ENCODE measurements at regions not wholly inside any gene's neighbourhood (a gene's known extent, or its start where the extent isn't known, plus 50 kb on each side); places are given as distances from the start of the nearest gene placed in this dataset.

GRCh38 chr1:209461168-209461567, 122.3 kb upstream of the CAMK1G start:
- no peak overlapping the region for H3K4me3 ChIP-seq (ENCODE audit: low read length in 2 of 2)
- no peak overlapping the region for H3K27ac ChIP-seq (ENCODE audit: low read length)
- H3K36me3 ChIP-seq (ENCODE audit: control insufficient read depth in 2 of 2, insufficient read depth in 2 of 2, low read length in 2 of 2), result no peaks in the 10 kb centered on the region
- peaks cover 3 to 6% of the 10 kb centered on the region in 2 donors for H3K9me3 ChIP-seq (ENCODE audit: control insufficient read depth in 2 of 2, low read length in 2 of 2)
- H3K9ac ChIP-seq (ENCODE audit: low read length in 2 of 2), result no peak overlapping the region
- H3K4me1 ChIP-seq (ENCODE audit: control insufficient read depth, insufficient read depth, low read length), result no peaks in the 10 kb centered on the region
- H3K27me3 ChIP-seq (ENCODE audit: control insufficient read depth in 1 of 2, insufficient read depth in 2 of 2, low read length in 2 of 2), result peaks cover 0 to 2% of the 10 kb centered on the region in 2 donors

- no peak overlapping the region for H3K4me3 ChIP-seq (ENCODE audit: low read length in 2 of 2)
- H3K27ac ChIP-seq (ENCODE audit: low read length), result no peak overlapping the region
- no peaks in the 10 kb centered on the region for H3K36me3 ChIP-seq (ENCODE audit: control insufficient read depth in 2 of 2, insufficient read depth in 2 of 2, low read length in 2 of 2)
- H3K9ac ChIP-seq (ENCODE audit: low read length in 2 of 2), result no peak overlapping the region
- H3K27me3 ChIP-seq (ENCODE audit: control insufficient read depth in 1 of 2, insufficient read depth in 2 of 2, low read length in 2 of 2), result peaks cover 0 to 2% of the 10 kb centered on the region in 2 donors
- H3K4me1 ChIP-seq (ENCODE audit: control insufficient read depth, insufficient read depth, low read length), result no peaks in the 10 kb centered on the region
- H3K9me3 ChIP-seq (ENCODE audit: control insufficient read depth in 2 of 2, low read length in 2 of 2), result peaks cover 3 to 6% of the 10 kb centered on the region in 2 donors
Observed at GRCh38 chr1:209462433-209462832, 121.1 kb upstream of the CAMK1G start.

GRCh38 chr1:209463441-209463840, 120.1 kb upstream of the CAMK1G start:
- H3K4me3 ChIP-seq (ENCODE audit: low read length in 2 of 2), result no peak overlapping the region

GRCh38 chr1:209473025-209473424, 110.5 kb upstream of the CAMK1G start:
- no peaks in the 10 kb centered on the region for H3K36me3 ChIP-seq (ENCODE audit: control insufficient read depth in 2 of 2, insufficient read depth in 2 of 2, low read length in 2 of 2)
- no peak overlapping the region for H3K27ac ChIP-seq (ENCODE audit: low read length)
- no peaks in the 10 kb centered on the region for H3K27me3 ChIP-seq (ENCODE audit: control insufficient read depth in 1 of 2, insufficient read depth in 2 of 2, low read length in 2 of 2)
- H3K9ac ChIP-seq (ENCODE audit: low read length in 2 of 2), result no peak overlapping the region
- no peaks in the 10 kb centered on the region for H3K4me1 ChIP-seq (ENCODE audit: control insufficient read depth, insufficient read depth, low read length)
- H3K9me3 ChIP-seq (ENCODE audit: control insufficient read depth in 2 of 2, low read length in 2 of 2), result peaks cover 3 to 7% of the 10 kb centered on the region in 2 donors
- H3K4me3 ChIP-seq (ENCODE audit: low read length in 2 of 2), result no peak overlapping the region

More at GRCh38 chr1:209463441-209463840, 120.1 kb upstream of the CAMK1G start:
- Histone ChIP-seq H3K4me1 (ENCODE audit: control insufficient read depth, insufficient read depth, low read length) (no peaks in the 10 kb centered on the region), H3K9ac (ENCODE audit: low read length in 2 of 2) (no peak overlapping the region), H3K27ac (ENCODE audit: low read length) (no peak overlapping the region), H3K36me3 (ENCODE audit: control insufficient read depth in 2 of 2, insufficient read depth in 2 of 2, low read length in 2 of 2) (no peaks in the 10 kb centered on the region), H3K9me3 (ENCODE audit: control insufficient read depth in 2 of 2, low read length in 2 of 2) (peaks cover 3 to 6% of the 10 kb centered on the region in 2 donors), H3K27me3 (ENCODE audit: control insufficient read depth in 1 of 2, insufficient read depth in 2 of 2, low read length in 2 of 2) (peaks cover 0 to 2% of the 10 kb centered on the region in 2 donors)

GRCh38 chr1:209480345-209480744, 103.2 kb upstream of the CAMK1G start:
- Histone ChIP-seq H3K27ac (ENCODE audit: low read length) (no peak overlapping the region), H3K4me1 (ENCODE audit: control insufficient read depth, insufficient read depth, low read length) (no peaks in the 10 kb centered on the region), H3K36me3 (ENCODE audit: control insufficient read depth in 2 of 2, insufficient read depth in 2 of 2, low read length in 2 of 2) (no peaks in the 10 kb centered on the region), H3K9ac (ENCODE audit: low read length in 2 of 2) (no peak overlapping the region), H3K4me3 (ENCODE audit: low read length in 2 of 2) (no peak overlapping the region), H3K9me3 (ENCODE audit: control insufficient read depth in 2 of 2, low read length in 2 of 2) (no peaks in the 10 kb centered on the region), H3K27me3 (ENCODE audit: control insufficient read depth in 1 of 2, insufficient read depth in 2 of 2, low read length in 2 of 2) (no peaks in the 10 kb centered on the region)

- H3K4me1 ChIP-seq (ENCODE audit: control insufficient read depth, insufficient read depth, low read length), result no peaks in the 10 kb centered on the region
- H3K9ac ChIP-seq (ENCODE audit: low read length in 2 of 2), result no peak overlapping the region
- H3K27ac ChIP-seq (ENCODE audit: low read length), result no peak overlapping the region
- H3K36me3 ChIP-seq (ENCODE audit: control insufficient read depth in 2 of 2, insufficient read depth in 2 of 2, low read length in 2 of 2), result no peaks in the 10 kb centered on the region
- H3K4me3 ChIP-seq (ENCODE audit: low read length in 2 of 2), result no peak overlapping the region
- no peaks in the 10 kb centered on the region for H3K9me3 ChIP-seq (ENCODE audit: control insufficient read depth in 2 of 2, low read length in 2 of 2)
- no peaks in the 10 kb centered on the region for H3K27me3 ChIP-seq (ENCODE audit: control insufficient read depth in 1 of 2, insufficient read depth in 2 of 2, low read length in 2 of 2)
Observed at GRCh38 chr1:209483691-209484090, 99.8 kb upstream of the CAMK1G start.

GRCh38 chr1:209484429-209484828, 99.1 kb upstream of the CAMK1G start:
- no peaks in the 10 kb centered on the region for H3K9me3 ChIP-seq (ENCODE audit: control insufficient read depth in 2 of 2, low read length in 2 of 2)
- H3K4me3 ChIP-seq (ENCODE audit: low read length in 2 of 2), result no peak overlapping the region
- no peaks in the 10 kb centered on the region for H3K4me1 ChIP-seq (ENCODE audit: control insufficient read depth, insufficient read depth, low read length)

GRCh38 chr1:209485167-209485566, 98.3 kb upstream of the CAMK1G start:
- Histone ChIP-seq H3K4me3 (ENCODE audit: low read length in 2 of 2) (no peak overlapping the region), H3K36me3 (ENCODE audit: control insufficient read depth in 2 of 2, insufficient read depth in 2 of 2, low read length in 2 of 2) (no peaks in the 10 kb centered on the region), H3K9ac (ENCODE audit: low read length in 2 of 2) (no peak overlapping the region), H3K27ac (ENCODE audit: low read length) (no peak overlapping the region), H3K27me3 (ENCODE audit: control insufficient read depth in 1 of 2, insufficient read depth in 2 of 2, low read length in 2 of 2) (no peaks in the 10 kb centered on the region), H3K4me1 (ENCODE audit: control insufficient read depth, insufficient read depth, low read length) (no peaks in the 10 kb centered on the region), H3K9me3 (ENCODE audit: control insufficient read depth in 2 of 2, low read length in 2 of 2) (no peaks in the 10 kb centered on the region)

More at GRCh38 chr1:209484429-209484828, 99.1 kb upstream of the CAMK1G start:
- H3K27ac ChIP-seq (ENCODE audit: low read length), result no peak overlapping the region
- H3K36me3 ChIP-seq (ENCODE audit: control insufficient read depth in 2 of 2, insufficient read depth in 2 of 2, low read length in 2 of 2), result no peaks in the 10 kb centered on the region
- no peak overlapping the region for H3K9ac ChIP-seq (ENCODE audit: low read length in 2 of 2)
- H3K27me3 ChIP-seq (ENCODE audit: control insufficient read depth in 1 of 2, insufficient read depth in 2 of 2, low read length in 2 of 2), result no peaks in the 10 kb centered on the region

GRCh38 chr1:209485751-209486150, 97.8 kb upstream of the CAMK1G start:
- H3K27me3 ChIP-seq (ENCODE audit: control insufficient read depth in 1 of 2, insufficient read depth in 2 of 2, low read length in 2 of 2), result no peaks in the 10 kb centered on the region
- no peak overlapping the region for H3K9ac ChIP-seq (ENCODE audit: low read length in 2 of 2)
- no peaks in the 10 kb centered on the region for H3K9me3 ChIP-seq (ENCODE audit: control insufficient read depth in 2 of 2, low read length in 2 of 2)
- H3K27ac ChIP-seq (ENCODE audit: low read length), result no peak overlapping the region
- no peaks in the 10 kb centered on the region for H3K4me1 ChIP-seq (ENCODE audit: control insufficient read depth, insufficient read depth, low read length)
- no peak overlapping the region for H3K4me3 ChIP-seq (ENCODE audit: low read length in 2 of 2)
- H3K36me3 ChIP-seq (ENCODE audit: control insufficient read depth in 2 of 2, insufficient read depth in 2 of 2, low read length in 2 of 2), result no peaks in the 10 kb centered on the region

- H3K9ac ChIP-seq (ENCODE audit: low read length in 2 of 2), result no peak overlapping the region
- no peaks in the 10 kb centered on the region for H3K9me3 ChIP-seq (ENCODE audit: control insufficient read depth in 2 of 2, low read length in 2 of 2)
- no peaks in the 10 kb centered on the region for H3K4me1 ChIP-seq (ENCODE audit: control insufficient read depth, insufficient read depth, low read length)
- H3K27ac ChIP-seq (ENCODE audit: low read length), result no peak overlapping the region
- H3K27me3 ChIP-seq (ENCODE audit: control insufficient read depth in 1 of 2, insufficient read depth in 2 of 2, low read length in 2 of 2), result no peaks in the 10 kb centered on the region
- no peak overlapping the region for H3K4me3 ChIP-seq (ENCODE audit: low read length in 2 of 2)
- no peaks in the 10 kb centered on the region for H3K36me3 ChIP-seq (ENCODE audit: control insufficient read depth in 2 of 2, insufficient read depth in 2 of 2, low read length in 2 of 2)
Observed at GRCh38 chr1:209486861-209487593, 96.5 kb upstream of the CAMK1G start.

- H3K36me3 ChIP-seq (ENCODE audit: control insufficient read depth in 2 of 2, insufficient read depth in 2 of 2, low read length in 2 of 2), result no peaks in the 10 kb centered on the region
- no peaks in the 10 kb centered on the region for H3K27me3 ChIP-seq (ENCODE audit: control insufficient read depth in 1 of 2, insufficient read depth in 2 of 2, low read length in 2 of 2)
- H3K4me1 ChIP-seq (ENCODE audit: control insufficient read depth, insufficient read depth, low read length), result no peaks in the 10 kb centered on the region
- no peak overlapping the region for H3K4me3 ChIP-seq (ENCODE audit: low read length in 2 of 2)
- H3K27ac ChIP-seq (ENCODE audit: low read length), result no peak overlapping the region
- no peaks in the 10 kb centered on the region for H3K9me3 ChIP-seq (ENCODE audit: control insufficient read depth in 2 of 2, low read length in 2 of 2)
- no peak overlapping the region for H3K9ac ChIP-seq (ENCODE audit: low read length in 2 of 2)
Observed at GRCh38 chr1:209490013-209490412, 93.5 kb upstream of the CAMK1G start.

Measured in stomach smooth muscle (tissue), 2 donors.